Panc1 (cell line): ENCODE measurements at regions not wholly inside any gene's neighbourhood (a gene's known extent, or its start where the extent isn't known, plus 50 kb on each side); places are given as distances from the start of the nearest gene placed in this dataset.

Experiments used
- POLR2AphosphoS5 ChIP-seq: IDR thresholded peaks from 2 replicates; pipeline ENCODE4 v1.6.1; 2012; ENCODE audit warnings: mild to moderate bottlenecking, low read depth, low read length, moderate library complexity
- SIN3A ChIP-seq: IDR thresholded peaks from 2 replicates; pipeline ENCODE4 v1.6.1; 2012; ENCODE audit warnings: low read depth, mild to moderate bottlenecking, low read length, moderate library complexity, borderline replicate concordance; ENCODE audit not compliant: insufficient read depth
- TF ChIP-seq, protein P1 (sequence below), 2 experiments: IDR thresholded peaks; 2 replicates each; pipeline ENCODE4 v1.6.1; 2011 to 2012; ENCODE audit warnings: low read depth in 2 of 2, control low read depth in 1 of 2, low read length in 1 of 2, mild to moderate bottlenecking in 1 of 2, moderate library complexity in 1 of 2; ENCODE audit not compliant: insufficient read depth in 1 of 2
- TF ChIP-seq, protein P2 (sequence below): fragments of 450-650 bp; IDR thresholded peaks from 2 replicates; pipeline ENCODE4 v1.5.1; 2017; ENCODE audit warnings: mild to moderate bottlenecking

DNA sequence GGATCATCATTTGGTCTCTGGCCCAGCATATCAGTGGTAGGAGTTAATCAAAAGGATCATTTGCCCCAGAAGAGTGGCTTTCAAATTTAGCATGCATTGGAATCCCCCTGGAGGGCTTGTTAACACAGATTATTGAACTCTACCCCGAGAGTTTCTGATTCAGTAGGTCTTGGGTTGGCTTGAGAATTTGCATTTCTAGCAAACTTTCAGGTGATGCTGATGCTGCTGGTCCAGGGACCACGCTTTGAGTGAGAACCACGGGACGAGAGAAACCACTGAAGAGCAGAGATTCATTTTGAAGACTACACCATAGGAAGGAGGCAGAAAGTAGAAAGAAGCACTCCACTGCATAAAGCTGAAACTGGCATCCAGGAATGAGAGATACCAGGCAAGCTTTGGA, 81.3 kb upstream of the DUSP10 start:
- TF ChIP-seq, protein P1, sequence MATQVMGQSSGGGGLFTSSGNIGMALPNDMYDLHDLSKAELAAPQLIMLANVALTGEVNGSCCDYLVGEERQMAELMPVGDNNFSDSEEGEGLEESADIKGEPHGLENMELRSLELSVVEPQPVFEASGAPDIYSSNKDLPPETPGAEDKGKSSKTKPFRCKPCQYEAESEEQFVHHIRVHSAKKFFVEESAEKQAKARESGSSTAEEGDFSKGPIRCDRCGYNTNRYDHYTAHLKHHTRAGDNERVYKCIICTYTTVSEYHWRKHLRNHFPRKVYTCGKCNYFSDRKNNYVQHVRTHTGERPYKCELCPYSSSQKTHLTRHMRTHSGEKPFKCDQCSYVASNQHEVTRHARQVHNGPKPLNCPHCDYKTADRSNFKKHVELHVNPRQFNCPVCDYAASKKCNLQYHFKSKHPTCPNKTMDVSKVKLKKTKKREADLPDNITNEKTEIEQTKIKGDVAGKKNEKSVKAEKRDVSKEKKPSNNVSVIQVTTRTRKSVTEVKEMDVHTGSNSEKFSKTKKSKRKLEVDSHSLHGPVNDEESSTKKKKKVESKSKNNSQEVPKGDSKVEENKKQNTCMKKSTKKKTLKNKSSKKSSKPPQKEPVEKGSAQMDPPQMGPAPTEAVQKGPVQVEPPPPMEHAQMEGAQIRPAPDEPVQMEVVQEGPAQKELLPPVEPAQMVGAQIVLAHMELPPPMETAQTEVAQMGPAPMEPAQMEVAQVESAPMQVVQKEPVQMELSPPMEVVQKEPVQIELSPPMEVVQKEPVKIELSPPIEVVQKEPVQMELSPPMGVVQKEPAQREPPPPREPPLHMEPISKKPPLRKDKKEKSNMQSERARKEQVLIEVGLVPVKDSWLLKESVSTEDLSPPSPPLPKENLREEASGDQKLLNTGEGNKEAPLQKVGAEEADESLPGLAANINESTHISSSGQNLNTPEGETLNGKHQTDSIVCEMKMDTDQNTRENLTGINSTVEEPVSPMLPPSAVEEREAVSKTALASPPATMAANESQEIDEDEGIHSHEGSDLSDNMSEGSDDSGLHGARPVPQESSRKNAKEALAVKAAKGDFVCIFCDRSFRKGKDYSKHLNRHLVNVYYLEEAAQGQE (IDR thresholded peaks at IDR 0.05; ENCODE audit: insufficient read depth in 1 of 2, low read depth in 2 of 2, low read length in 1 of 2): no peak
- TF ChIP-seq, protein P2, sequence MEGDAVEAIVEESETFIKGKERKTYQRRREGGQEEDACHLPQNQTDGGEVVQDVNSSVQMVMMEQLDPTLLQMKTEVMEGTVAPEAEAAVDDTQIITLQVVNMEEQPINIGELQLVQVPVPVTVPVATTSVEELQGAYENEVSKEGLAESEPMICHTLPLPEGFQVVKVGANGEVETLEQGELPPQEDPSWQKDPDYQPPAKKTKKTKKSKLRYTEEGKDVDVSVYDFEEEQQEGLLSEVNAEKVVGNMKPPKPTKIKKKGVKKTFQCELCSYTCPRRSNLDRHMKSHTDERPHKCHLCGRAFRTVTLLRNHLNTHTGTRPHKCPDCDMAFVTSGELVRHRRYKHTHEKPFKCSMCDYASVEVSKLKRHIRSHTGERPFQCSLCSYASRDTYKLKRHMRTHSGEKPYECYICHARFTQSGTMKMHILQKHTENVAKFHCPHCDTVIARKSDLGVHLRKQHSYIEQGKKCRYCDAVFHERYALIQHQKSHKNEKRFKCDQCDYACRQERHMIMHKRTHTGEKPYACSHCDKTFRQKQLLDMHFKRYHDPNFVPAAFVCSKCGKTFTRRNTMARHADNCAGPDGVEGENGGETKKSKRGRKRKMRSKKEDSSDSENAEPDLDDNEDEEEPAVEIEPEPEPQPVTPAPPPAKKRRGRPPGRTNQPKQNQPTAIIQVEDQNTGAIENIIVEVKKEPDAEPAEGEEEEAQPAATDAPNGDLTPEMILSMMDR: no peak
- TF ChIP-seq SIN3A: no peak
- no peak for TF ChIP-seq POLR2AphosphoS5
